Upper lobe of right lung (tissue), 1 donor: ENCODE measurements at regions not wholly inside any gene's neighbourhood (a gene's known extent, or its start where the extent isn't known, plus 50 kb on each side); places are given as distances from the start of the nearest gene placed in this dataset.

Experiments used
- ATAC-seq: fragments of 200-7000 bp; cut with Tn5 transposase; one replicate; pipeline ENCODE4 v1.9.1; 2020; ENCODE audit warnings: mild to moderate bottlenecking, moderate library complexity
- DNase-seq: peaks from one replicate; pipeline ENCODE4 v3.0.0-alpha.2; 2020
- H3K27ac ChIP-seq: fragments of 200-600 bp; one replicate; pipeline ENCODE4 v1.8.0; 2022
- H3K27me3 ChIP-seq: fragments of 200-600 bp; one replicate; pipeline ENCODE4 v1.8.0; 2022; ENCODE audit warnings: mild to moderate bottlenecking
- H3K36me3 ChIP-seq: fragments of 200-600 bp; one replicate; pipeline ENCODE4 v1.8.0; 2022
- H3K4me1 ChIP-seq: fragments of 200-600 bp; one replicate; pipeline ENCODE4 v1.8.0; 2022
- H3K4me3 ChIP-seq: fragments of 200-600 bp; one replicate; pipeline ENCODE4 v1.8.0; 2022; ENCODE audit warnings: mild to moderate bottlenecking
- H3K9me3 ChIP-seq: fragments of 200-600 bp; one replicate; pipeline ENCODE4 v1.8.0; 2022
- CTCF ChIP-seq: fragments of 200-600 bp; IDR thresholded peaks from one replicate; pipeline ENCODE4 v1.8.0; 2022; ENCODE audit warnings: antibody characterized with exemption
- intact Hi-C: fragments of 100-400 bp; cut with DNase I; formaldehyde crosslinking; loops from one replicate; pipeline ENCODE4 v1.11.0; 2022
- donor health status: DM: no; HTN: yes; CAD: no; lungs with severe emphysema.

- H3K36me3 ChIP-seq = no peaks in the 10 kb centered on the region
- H3K4me1 ChIP-seq = no peaks in the 10 kb centered on the region
- no peak for TF ChIP-seq CTCF
- no peak overlapping the region for H3K27ac ChIP-seq
- H3K27me3 ChIP-seq = peaks cover 84% of the 10 kb centered on the region
- intact Hi-C loops = loop anchor here (5.0 kb wide), 1 partner anchor 305 kb away; no protein-coding TSS in a partner anchor
- ATAC-seq = no peak
- no peak overlapping the region for H3K4me3 ChIP-seq
- no peak for DNase-seq
- no peaks in the 10 kb centered on the region for H3K9me3 ChIP-seq
Observed at GRCh38 chr17:79392598-79392997, 218.3 kb downstream of the RBFOX3 start.

GRCh38 chr17:79391376-79392233 lies 219.2 kb downstream of the RBFOX3 start:
- no peak overlapping the region for H3K4me3 ChIP-seq
- no peak overlapping the region for H3K27ac ChIP-seq
- no peaks in the 10 kb centered on the region for H3K9me3 ChIP-seq
- peak; percentile 88 for TF ChIP-seq CTCF
- peak; percentile 75 for ATAC-seq
- peaks cover 80% of the 10 kb centered on the region for H3K27me3 ChIP-seq
- H3K36me3 ChIP-seq = no peaks in the 10 kb centered on the region
- no peaks in the 10 kb centered on the region for H3K4me1 ChIP-seq
- peak; percentile 82 for DNase-seq
- intact Hi-C loops = loop anchor here (5.0 kb wide), 1 partner anchor 304 kb away; no protein-coding TSS in a partner anchor

GRCh38 chr17:79389896-79390295 lies 221.0 kb downstream of the RBFOX3 start:
- Histone ChIP-seq H3K27me3 (peaks cover 63% of the 10 kb centered on the region), H3K36me3 (no peaks in the 10 kb centered on the region), H3K4me1 (no peaks in the 10 kb centered on the region), H3K4me3 (no peak overlapping the region), H3K27ac (no peak overlapping the region), H3K9me3 (no peaks in the 10 kb centered on the region)
- ATAC-seq (no peak), DNase-seq (no peak)
- intact Hi-C loops = loop anchor here (5.0 to 10.0 kb wide), 2 partner anchors 195 to 303 kb away; no protein-coding TSS in a partner anchor
- TF ChIP-seq CTCF = no peak

GRCh38 chr17:79388556-79389295 lies 222.1 kb downstream of the RBFOX3 start:
- Histone ChIP-seq H3K27ac (no peak overlapping the region), H3K4me3 (no peak overlapping the region), H3K4me1 (no peaks in the 10 kb centered on the region), H3K27me3 (peaks cover 57% of the 10 kb centered on the region), H3K36me3 (no peaks in the 10 kb centered on the region), H3K9me3 (no peaks in the 10 kb centered on the region)
- TF ChIP-seq CTCF = peak; percentile 57
- intact Hi-C loops = loop anchor here (10.0 kb wide), 1 partner anchor 194 kb away; no protein-coding TSS in a partner anchor
- DNase-seq (peak; percentile 75), ATAC-seq (peak; percentile 67)

GRCh38 chr17:79387783-79388182 lies 223.1 kb downstream of the RBFOX3 start:
- Histone ChIP-seq H3K27ac (no peak overlapping the region), H3K27me3 (peaks cover 52% of the 10 kb centered on the region), H3K9me3 (no peaks in the 10 kb centered on the region), H3K4me3 (no peak overlapping the region), H3K4me1 (no peaks in the 10 kb centered on the region), H3K36me3 (no peaks in the 10 kb centered on the region)
- intact Hi-C loops = loop anchor here (10.0 kb wide), 1 partner anchor 193 kb away; no protein-coding TSS in a partner anchor
- DNase-seq = no peak
- TF ChIP-seq CTCF = no peak
- ATAC-seq = no peak
